Ovary (tissue), 7 donors: ENCODE measurements at regions not wholly inside any gene's neighbourhood (a gene's known extent, or its start where the extent isn't known, plus 50 kb on each side); places are given as distances from the start of the nearest gene placed in this dataset.
"Not testable (repeated sequence)": the region's sequence is repeated elsewhere in the genome, so short reads cannot be mapped to it uniquely, and the experiment has no call there.

ENCODE experiments used
- DNase-seq, 5 donors: peaks; one replicate each; pipeline ENCODE4 v3.0.0-alpha.2; 2019 to 2020
- H3K27ac ChIP-seq, 2 donors: fragments of 200-600 bp; one replicate each; pipeline versions ENCODE4 v1.5.1 to v1.8.0; 2019 to 2022
- H3K27me3 ChIP-seq: fragments of 200-600 bp; one replicate; pipeline ENCODE4 v1.8.0; 2022
- H3K36me3 ChIP-seq: fragments of 200-600 bp; sonication (generic); one replicate; pipeline ENCODE4 v1.5.1; 2019
- H3K4me1 ChIP-seq: one replicate; pipeline ENCODE4 v1.8.1; 2013; ENCODE audit warnings: mild to moderate bottlenecking, moderate library complexity; ENCODE audit not compliant: insufficient read depth
- H3K4me3 ChIP-seq: fragments of 200-600 bp; sonication (generic); one replicate; pipeline ENCODE4 v1.5.1; 2017
- H3K9me3 ChIP-seq, 2 donors: fragments of 200-600 bp in 1 of 2; sonication (generic) in 1 of 2; one replicate each; pipeline versions ENCODE4 v1.5.1 to v1.8.1; 2013 to 2019; ENCODE audit warnings: mild to moderate bottlenecking in 1 of 2, moderate library complexity in 1 of 2
- CTCF ChIP-seq, 3 donors: fragments of 450-650 bp in 2 of 3; fragments of 200-600 bp in 1 of 3; IDR thresholded peaks; one replicate each; pipeline versions ENCODE4 v1.5.1 to v1.8.0; 2016 to 2022; ENCODE audit warnings: antibody characterized with exemption in 3 of 3, mild to moderate bottlenecking in 1 of 3
- WGBS, 3 donors: extraction: QIAGEN DNeasy Blood & Tissue Kit in 1 of 3; methylation state at CpG; one replicate each; pipeline versions ENCODE4 v1.1.5 to v1.1.7; 2013 to 2017; 5-methylcytosine and 5-hydroxymethylcytosine counted together
- intact Hi-C, 4 donors: fragments of 100-400 bp; cut with DNase I; formaldehyde crosslinking; loops; one replicate each; pipeline versions ENCODE4 v1.11.0 to v1.15.1; 2022 to 2023
- donor health status: DM: no; HTN: no; CAD: no; lungs with moderate emphysema.
- donor health status: DM: no; HTN: no; CAD: no.
- donor health status: Bipolar disorder and iron deficiency.
- donor health status: DM: no; HTN: no; CAD: no.
- donor health status: DM: yes; HTN: yes; CAD: no.

DNA sequence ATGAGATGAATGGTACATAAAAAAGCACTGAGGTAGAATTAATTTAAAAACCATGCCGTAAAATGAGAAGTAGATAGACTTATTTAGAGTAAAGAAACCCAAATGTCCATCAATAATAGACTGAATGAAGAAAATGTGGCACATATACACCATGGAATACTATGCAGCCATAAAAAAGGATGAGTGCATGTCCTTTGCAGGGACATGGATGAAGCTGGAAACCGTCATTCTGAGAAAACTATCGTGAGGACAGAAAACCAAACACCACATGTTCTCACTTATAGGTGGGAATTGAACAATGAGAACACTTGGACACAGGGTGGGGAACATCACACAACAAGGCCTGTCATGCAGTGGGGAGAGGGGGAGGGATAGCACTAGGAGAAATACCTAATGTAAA lies 126.4 kb downstream of the KLRB1 start:
- DNase-seq, intact Hi-C loops, H3K4me3 ChIP-seq, H3K36me3 ChIP-seq, H3K27me3 ChIP-seq, H3K4me1 ChIP-seq, H3K9me3 ChIP-seq, H3K27ac ChIP-seq: not testable (repeated sequence)
- 94 to 96% methylated on average over 3 of the region's 3 CpGs; no CpG with 5 or more reads in 1 of the 3 donors for WGBS, 3 donors

- H3K4me1 ChIP-seq, intact Hi-C loops, H3K27ac ChIP-seq, H3K9me3 ChIP-seq, H3K27me3 ChIP-seq, H3K4me3 ChIP-seq, DNase-seq, H3K36me3 ChIP-seq: not testable (repeated sequence)
- 46 to 88% (median 65%) methylated on average over 2 of the region's 2 CpGs for WGBS, 3 donors
Observed at GRCh38 chr12:9474197-9474596, 133.5 kb downstream of the KLRB1 start.

- H3K27me3 ChIP-seq, DNase-seq, H3K9me3 ChIP-seq, H3K4me3 ChIP-seq, intact Hi-C loops, H3K27ac ChIP-seq, H3K36me3 ChIP-seq, H3K4me1 ChIP-seq: not testable (repeated sequence)
- WGBS, 3 donors: 85 to 100% (median 95%) methylated on average over 1 of the region's 1 CpG
Observed at GRCh38 chr12:9473638-9474037, 134.1 kb downstream of the KLRB1 start.

DNA sequence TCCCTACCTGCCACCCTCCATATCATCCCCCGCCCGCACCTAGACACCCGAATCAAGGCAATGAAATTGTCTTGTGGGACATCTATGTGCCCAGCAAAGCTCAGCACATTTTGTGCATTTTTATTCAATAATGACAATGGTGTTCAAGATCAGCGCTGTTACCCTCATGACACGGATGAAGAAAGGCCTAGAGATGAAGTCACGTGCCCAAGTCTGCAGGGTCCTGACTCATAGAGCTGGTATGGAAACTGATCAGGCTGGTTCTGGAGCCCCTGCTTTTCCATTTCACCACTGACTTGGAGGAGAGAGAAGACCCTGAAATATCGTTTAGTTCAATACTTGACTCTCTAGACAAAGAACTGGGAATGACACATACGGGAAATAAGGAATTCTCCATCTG lies 136.2 kb downstream of the KLRB1 start:
- H3K4me3 ChIP-seq, H3K36me3 ChIP-seq, H3K27ac ChIP-seq, DNase-seq, intact Hi-C loops, H3K9me3 ChIP-seq, H3K4me1 ChIP-seq, H3K27me3 ChIP-seq: not testable (repeated sequence)
- 93 to 96% (median 94%) methylated on average over 8 of the region's 8 CpGs for WGBS, 3 donors

DNA sequence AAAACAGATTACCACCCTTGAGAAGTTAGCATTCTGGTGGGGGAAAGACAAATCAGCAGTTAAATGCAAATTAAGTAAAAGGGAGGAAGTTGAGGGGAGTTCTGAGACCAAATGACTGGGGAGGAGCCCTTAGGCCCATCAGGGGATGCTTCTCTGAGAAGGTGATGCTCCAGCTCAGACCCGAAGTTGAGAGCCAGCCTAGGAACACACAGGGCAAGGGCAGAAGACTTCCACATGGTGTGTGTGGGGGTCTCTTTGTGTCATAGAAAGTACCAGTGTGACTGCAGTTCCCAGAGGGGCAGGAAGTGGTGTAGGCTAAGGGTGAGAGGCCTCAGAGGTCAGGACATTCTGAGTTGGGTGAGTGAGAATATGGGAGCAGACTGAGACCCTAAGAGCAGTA lies 137.3 kb downstream of the KLRB1 start:
- DNase-seq, H3K4me1 ChIP-seq, H3K36me3 ChIP-seq, H3K27ac ChIP-seq, H3K4me3 ChIP-seq, H3K27me3 ChIP-seq, intact Hi-C loops, H3K9me3 ChIP-seq: not testable (repeated sequence)
- 71 to 86% (median 80%) methylated on average over 1 of the region's 1 CpG for WGBS, 3 donors

DNA sequence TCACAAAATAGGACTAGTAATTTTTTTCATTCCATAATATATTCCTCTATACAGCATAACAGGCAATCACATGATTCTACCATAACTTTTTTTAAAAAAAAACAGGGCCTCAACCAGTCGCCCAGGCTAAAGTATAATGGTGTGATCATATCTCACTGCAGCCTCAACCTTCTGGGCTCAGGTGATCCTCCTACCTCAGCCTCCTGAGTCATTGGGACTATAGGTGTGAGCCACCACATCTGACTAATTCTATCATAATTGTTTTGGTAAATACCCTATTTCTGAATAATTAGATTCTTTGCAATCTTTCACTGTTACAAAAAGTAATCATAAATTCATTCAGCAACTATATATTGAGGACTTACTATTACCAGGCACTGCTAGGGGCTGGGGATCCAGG lies 137.8 kb downstream of the KLRB1 start:
- not testable (repeated sequence) for DNase-seq, H3K27ac ChIP-seq, H3K9me3 ChIP-seq, H3K4me1 ChIP-seq, H3K27me3 ChIP-seq, H3K36me3 ChIP-seq, H3K4me3 ChIP-seq
- 0 to 91% (median 61%) methylated on average over 1 of the region's 1 CpG for WGBS, 3 donors
- intact Hi-C loops: loop anchor here in 1 of 4 donors (10.0 kb wide), 1 partner anchor 135 kb away; no protein-coding TSS in a partner anchor

- H3K36me3 ChIP-seq, DNase-seq, H3K9me3 ChIP-seq, H3K4me1 ChIP-seq, H3K27ac ChIP-seq, H3K27me3 ChIP-seq, H3K4me3 ChIP-seq: not testable (repeated sequence)
- WGBS, 3 donors: 76 to 86% (median 83%) methylated on average over 2 of the region's 2 CpGs
- intact Hi-C loops: loop anchor here in 1 of 4 donors (10.0 kb wide), 1 partner anchor 135 kb away; no protein-coding TSS in a partner anchor
Observed at GRCh38 chr12:9469463-9469862, 138.3 kb downstream of the KLRB1 start.

- peak; percentile 60 to 76 (median 63) for DNase-seq
- H3K27ac ChIP-seq, H3K9me3 ChIP-seq, H3K36me3 ChIP-seq, H3K4me3 ChIP-seq, H3K4me1 ChIP-seq, H3K27me3 ChIP-seq: not testable (repeated sequence)
- WGBS, 3 donors: 40 to 45% (median 43%) methylated on average over 6 of the region's 6 CpGs
- intact Hi-C loops: loop anchor here in 1 of 4 donors (10.0 kb wide), 1 partner anchor 134 kb away; no protein-coding TSS in a partner anchor
- peak; percentile 28 to 65 (median 45) for TF ChIP-seq CTCF (IDR thresholded peaks at IDR 0.05)
Observed at GRCh38 chr12:9468998-9469397, 138.7 kb downstream of the KLRB1 start.

- H3K36me3 ChIP-seq, H3K27me3 ChIP-seq, DNase-seq, H3K4me3 ChIP-seq, H3K27ac ChIP-seq, H3K9me3 ChIP-seq, H3K4me1 ChIP-seq: not testable (repeated sequence)
- 47 to 64% (median 63%) methylated on average over 1 of the region's 1 CpG for WGBS, 3 donors
- intact Hi-C loops: loop anchor here in 1 of 4 donors (10.0 kb wide), 1 partner anchor 133 kb away; no protein-coding TSS in a partner anchor
Observed at GRCh38 chr12:9468144-9468543, 139.6 kb downstream of the KLRB1 start.
